Activated CD8-positive, alpha-beta memory T cell treated with anti-CD3 and anti-CD28 coated beads, Interleukin-2, amount 50 U/mL, for 48 hours (primary cell): ENCODE measurements at regions not wholly inside any gene's neighbourhood (a gene's known extent, or its start where the extent isn't known, plus 50 kb on each side); places are given as distances from the start of the nearest gene placed in this dataset.

Experiments used
- DNase-seq: peaks from one replicate; pipeline ENCODE4 v3.0.0-alpha.2; 2020

GRCh38 chr11:119488256-119488995 is 65.5 kb upstream of the THY1 start:
- DNase-seq: peak; percentile 30

- peak; percentile 33 for DNase-seq
Measured at GRCh38 chr11:119486691-119487259, 63.8 kb upstream of the THY1 start.

- peak; percentile 15 for DNase-seq
Measured at GRCh38 chr11:119486016-119486415, 63.0 kb upstream of the THY1 start.

GRCh38 chr11:119484741-119485605 is 62.0 kb upstream of the THY1 start:
- peak; percentile 50 for DNase-seq

GRCh38 chr11:119483881-119484371 is 61.0 kb upstream of the THY1 start:
- peak; percentile 33 for DNase-seq

- peak; percentile 34 for DNase-seq
Measured at GRCh38 chr11:119483341-119483880, 60.4 kb upstream of the THY1 start.

- DNase-seq: peak; percentile 44
Measured at GRCh38 chr11:119482521-119483011, 59.6 kb upstream of the THY1 start.

GRCh38 chr11:119481667-119482400 is 58.9 kb upstream of the THY1 start:
- DNase-seq: peak; percentile 42

GRCh38 chr11:119481021-119481666 is 58.2 kb upstream of the THY1 start:
- DNase-seq: peak; percentile 99

- DNase-seq: peak; percentile 46
Measured at GRCh38 chr11:119480380-119481020, 57.5 kb upstream of the THY1 start.

- DNase-seq: peak; percentile 35
Measured at GRCh38 chr11:119479685-119480275, 56.8 kb upstream of the THY1 start.

- peak; percentile 26 for DNase-seq
Measured at GRCh38 chr11:119478711-119479285, 55.8 kb upstream of the THY1 start.

- DNase-seq: peak; percentile 47
Measured at GRCh38 chr11:119476666-119477331, 53.8 kb upstream of the THY1 start.

GRCh38 chr11:119476038-119476437 is 53.1 kb upstream of the THY1 start:
- DNase-seq: no peak

- peak; percentile 77 for DNase-seq
Measured at GRCh38 chr11:119474682-119475596, 52.0 kb upstream of the THY1 start.

GRCh38 chr11:119473901-119474681 is 51.1 kb upstream of the THY1 start:
- peak; percentile 42 for DNase-seq

GRCh38 chr11:119473226-119473625 is 50.3 kb upstream of the THY1 start:
- peak; percentile 35 for DNase-seq

- no peak for DNase-seq
Measured at GRCh38 chr11:119472856-119473222, 49.9 kb upstream of the THY1 start.
